Heart left ventricle (tissue), 13 donors: ENCODE measurements at regions not wholly inside any gene's neighbourhood (a gene's known extent, or its start where the extent isn't known, plus 50 kb on each side); places are given as distances from the start of the nearest gene placed in this dataset.

Experiments
- POLR2A ChIP-seq, 2 donors: fragments of 450-650 bp; IDR thresholded peaks; one replicate each; pipeline ENCODE4 v1.6.1; 2017; ENCODE audit warnings: antibody characterized with exemption in 2 of 2, mild to moderate bottlenecking in 2 of 2, moderate library complexity in 2 of 2
- TF ChIP-seq, protein P1 (sequence below), 12 donors: fragments of 200-600 bp; sonication (generic) in 4 of 12; IDR thresholded peaks; one replicate each; pipeline versions ENCODE4 v1.5.0 to v1.8.0; 2018 to 2022; ENCODE audit warnings: antibody characterized with exemption in 12 of 12, mild to moderate bottlenecking in 5 of 12
- donor health status: ischemic (EF 13 %, LVEDD 7.1; RV severe dilation, severe dysfunction).
- donor health status: DM: no; HTN: yes; CAD: no.
- donor health status: DM: no; HTN: no; CAD: no.
- donor health status: ischemic (EF 25% LVEDD 6.9; RV normal size, moderate dysfunction).
- donor health status: ischemic (EF 25% LVEDD 5.7; RV mildly dilated, moderate dysfunction).
- donor health status: ischemic (EF 35%, LVEDD 5.7; RV mildly dilated, moderate dysfunction).
- donor health status: nonischemic (EF 11% LVEDD 7.7; RV severe dilation, severe dysfunction).
- donor health status: DM: yes; HTN: yes; CAD: no.
- donor health status: PGD.
- donor health status: ischemic (EF 29% LVEDD 5.4; RV normal size, mild dysfunction).
- donor health status: nonischemic (EF 23%, LVEDD 6.1; RV moderate dilation, normal function).

DNA sequence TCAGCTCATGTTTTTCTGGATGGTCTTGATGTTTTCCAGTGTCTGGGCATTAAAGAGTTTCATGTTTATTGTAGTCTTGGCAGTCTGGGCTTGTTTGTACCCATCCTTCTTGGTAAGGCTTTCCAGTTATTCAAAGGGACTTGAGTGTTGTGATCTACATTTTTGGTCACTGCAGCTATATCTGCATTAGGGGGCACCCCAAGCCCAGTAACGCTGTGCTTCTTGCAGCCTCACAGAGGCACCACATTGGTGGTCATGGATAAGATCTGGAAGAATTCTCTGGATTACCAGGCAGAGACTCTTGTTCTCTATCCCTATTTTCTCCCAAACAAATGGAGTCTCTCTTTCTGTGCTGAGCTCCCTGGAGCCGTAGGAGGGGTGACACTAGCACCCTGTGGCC lies 451.5 kb upstream of the FAT3 start:
- TF ChIP-seq, protein P1, sequence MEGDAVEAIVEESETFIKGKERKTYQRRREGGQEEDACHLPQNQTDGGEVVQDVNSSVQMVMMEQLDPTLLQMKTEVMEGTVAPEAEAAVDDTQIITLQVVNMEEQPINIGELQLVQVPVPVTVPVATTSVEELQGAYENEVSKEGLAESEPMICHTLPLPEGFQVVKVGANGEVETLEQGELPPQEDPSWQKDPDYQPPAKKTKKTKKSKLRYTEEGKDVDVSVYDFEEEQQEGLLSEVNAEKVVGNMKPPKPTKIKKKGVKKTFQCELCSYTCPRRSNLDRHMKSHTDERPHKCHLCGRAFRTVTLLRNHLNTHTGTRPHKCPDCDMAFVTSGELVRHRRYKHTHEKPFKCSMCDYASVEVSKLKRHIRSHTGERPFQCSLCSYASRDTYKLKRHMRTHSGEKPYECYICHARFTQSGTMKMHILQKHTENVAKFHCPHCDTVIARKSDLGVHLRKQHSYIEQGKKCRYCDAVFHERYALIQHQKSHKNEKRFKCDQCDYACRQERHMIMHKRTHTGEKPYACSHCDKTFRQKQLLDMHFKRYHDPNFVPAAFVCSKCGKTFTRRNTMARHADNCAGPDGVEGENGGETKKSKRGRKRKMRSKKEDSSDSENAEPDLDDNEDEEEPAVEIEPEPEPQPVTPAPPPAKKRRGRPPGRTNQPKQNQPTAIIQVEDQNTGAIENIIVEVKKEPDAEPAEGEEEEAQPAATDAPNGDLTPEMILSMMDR (IDR thresholded peaks at IDR 0.05) = no peak
- no peak for TF ChIP-seq POLR2A (IDR thresholded peaks at IDR 0.05)
